ENCODE measurements at regions not wholly inside any gene's neighbourhood (a gene's known extent, or its start where the extent isn't known, plus 50 kb on each side); places are given as distances from the start of the nearest gene placed in this dataset.

DNA sequence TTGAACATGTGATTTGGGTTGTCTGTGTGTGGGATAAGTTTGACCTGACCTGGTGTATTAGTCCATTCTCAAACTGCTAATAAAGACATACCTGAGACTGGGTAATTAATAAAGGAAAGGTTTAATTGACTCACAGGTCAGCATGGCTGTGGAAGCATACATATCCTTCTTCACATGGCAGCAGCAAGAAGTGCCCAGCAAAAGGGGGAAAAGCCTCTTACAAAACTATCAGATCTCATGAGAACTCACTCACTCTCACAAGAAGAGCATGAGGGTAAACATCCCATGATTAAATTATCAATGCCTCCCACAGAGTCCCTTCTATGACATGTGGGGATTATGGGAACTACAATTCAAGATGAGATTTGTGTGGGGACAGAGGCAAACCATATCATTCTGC is 94.0 kb upstream of the PPM1H start:
- TF ChIP-seq, protein P1, sequence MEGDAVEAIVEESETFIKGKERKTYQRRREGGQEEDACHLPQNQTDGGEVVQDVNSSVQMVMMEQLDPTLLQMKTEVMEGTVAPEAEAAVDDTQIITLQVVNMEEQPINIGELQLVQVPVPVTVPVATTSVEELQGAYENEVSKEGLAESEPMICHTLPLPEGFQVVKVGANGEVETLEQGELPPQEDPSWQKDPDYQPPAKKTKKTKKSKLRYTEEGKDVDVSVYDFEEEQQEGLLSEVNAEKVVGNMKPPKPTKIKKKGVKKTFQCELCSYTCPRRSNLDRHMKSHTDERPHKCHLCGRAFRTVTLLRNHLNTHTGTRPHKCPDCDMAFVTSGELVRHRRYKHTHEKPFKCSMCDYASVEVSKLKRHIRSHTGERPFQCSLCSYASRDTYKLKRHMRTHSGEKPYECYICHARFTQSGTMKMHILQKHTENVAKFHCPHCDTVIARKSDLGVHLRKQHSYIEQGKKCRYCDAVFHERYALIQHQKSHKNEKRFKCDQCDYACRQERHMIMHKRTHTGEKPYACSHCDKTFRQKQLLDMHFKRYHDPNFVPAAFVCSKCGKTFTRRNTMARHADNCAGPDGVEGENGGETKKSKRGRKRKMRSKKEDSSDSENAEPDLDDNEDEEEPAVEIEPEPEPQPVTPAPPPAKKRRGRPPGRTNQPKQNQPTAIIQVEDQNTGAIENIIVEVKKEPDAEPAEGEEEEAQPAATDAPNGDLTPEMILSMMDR (conservative IDR thresholded peaks at IDR 0.05 in 1 of 2, IDR thresholded peaks at IDR 0.05 in 1 of 2; ENCODE audit: low read depth in 1 of 2, low read length in 2 of 2) = no peak
- no peak for TF ChIP-seq EZH2 (IDR thresholded peaks at IDR 0.05; ENCODE audit: low read length, missing control alignments)
- no peaks in the 10 kb centered on the region for H3K27me3 ChIP-seq (ENCODE audit: control insufficient read depth, insufficient read depth, low read length)
- H3K27ac ChIP-seq (ENCODE audit: insufficient read depth, low read length) = no peak overlapping the region
- no peaks in the 10 kb centered on the region for H3K9me3 ChIP-seq (ENCODE audit: control insufficient read depth, insufficient read depth, low read depth, low read length)
- H2AFZ ChIP-seq (ENCODE audit: low read length) = no peak overlapping the region
- no peak for DNase-seq (ENCODE audit: low read depth in 2 of 2)
- no peaks in the 10 kb centered on the region for H3K4me1 ChIP-seq (ENCODE audit: control insufficient read depth, extremely low read depth, insufficient read depth, low read length)
- H3K36me3 ChIP-seq (ENCODE audit: control insufficient read depth, insufficient read depth, low read length) = no peaks in the 10 kb centered on the region
- no peak overlapping the region for H3K9ac ChIP-seq (ENCODE audit: insufficient read depth, low read length)
- H3K4me2 ChIP-seq (ENCODE audit: extremely low read depth, insufficient read depth, low read length) = no peak overlapping the region
- no peaks in the 10 kb centered on the region for H4K20me1 ChIP-seq (ENCODE audit: control insufficient read depth, extremely low read depth, insufficient read depth, low read length)
- H3K79me2 ChIP-seq (ENCODE audit: control insufficient read depth, insufficient read depth, low read length) = no peaks in the 10 kb centered on the region
- no peak overlapping the region for H3K4me3 ChIP-seq (replicated peaks in 1 of 4; ENCODE audit: control extremely low read depth in 1 of 4, insufficient read depth in 1 of 4, low read depth in 3 of 4, low read length in 4 of 4)

DNA sequence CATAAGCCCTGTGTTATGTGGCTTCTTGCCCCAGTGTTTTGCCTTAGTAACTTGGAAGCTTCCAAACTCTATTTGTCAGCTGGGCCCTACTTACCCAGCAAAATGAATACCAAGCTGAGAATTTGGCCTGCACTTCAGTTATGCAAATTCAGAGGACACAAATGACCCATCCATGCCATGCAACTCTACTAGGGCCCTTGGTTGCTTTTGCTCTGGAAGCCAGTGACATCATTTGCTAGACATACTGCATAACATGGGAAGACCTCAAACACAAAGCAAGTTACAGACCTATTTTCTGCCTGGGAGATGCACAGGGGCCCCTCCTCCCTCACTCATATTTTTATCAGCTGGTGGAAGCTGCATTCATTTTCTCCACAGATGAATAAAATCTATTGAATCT is 90.2 kb upstream of the PPM1H start:
- H3K9me3 ChIP-seq (ENCODE audit: control insufficient read depth, insufficient read depth, low read depth, low read length) = no peaks in the 10 kb centered on the region
- DNase-seq (ENCODE audit: low read depth in 2 of 2) = no peak
- H3K27ac ChIP-seq (ENCODE audit: insufficient read depth, low read length) = no peak overlapping the region
- H3K9ac ChIP-seq (ENCODE audit: insufficient read depth, low read length) = no peak overlapping the region
- H3K4me3 ChIP-seq (replicated peaks in 1 of 4; ENCODE audit: control extremely low read depth in 1 of 4, insufficient read depth in 1 of 4, low read depth in 3 of 4, low read length in 4 of 4) = no peak overlapping the region
- no peaks in the 10 kb centered on the region for H3K79me2 ChIP-seq (ENCODE audit: control insufficient read depth, insufficient read depth, low read length)
- H2AFZ ChIP-seq (ENCODE audit: low read length) = no peak overlapping the region
- no peaks in the 10 kb centered on the region for H4K20me1 ChIP-seq (ENCODE audit: control insufficient read depth, extremely low read depth, insufficient read depth, low read length)
- no peak overlapping the region for H3K4me2 ChIP-seq (ENCODE audit: extremely low read depth, insufficient read depth, low read length)
- no peaks in the 10 kb centered on the region for H3K4me1 ChIP-seq (ENCODE audit: control insufficient read depth, extremely low read depth, insufficient read depth, low read length)
- H3K36me3 ChIP-seq (ENCODE audit: control insufficient read depth, insufficient read depth, low read length) = no peaks in the 10 kb centered on the region
- H3K27me3 ChIP-seq (ENCODE audit: control insufficient read depth, insufficient read depth, low read length) = no peaks in the 10 kb centered on the region
- no peak for TF ChIP-seq EZH2 (IDR thresholded peaks at IDR 0.05; ENCODE audit: low read length, missing control alignments)
- TF ChIP-seq, protein P1 (conservative IDR thresholded peaks at IDR 0.05 in 1 of 2, IDR thresholded peaks at IDR 0.05 in 1 of 2; ENCODE audit: low read depth in 1 of 2, low read length in 2 of 2) = no peak

DNA sequence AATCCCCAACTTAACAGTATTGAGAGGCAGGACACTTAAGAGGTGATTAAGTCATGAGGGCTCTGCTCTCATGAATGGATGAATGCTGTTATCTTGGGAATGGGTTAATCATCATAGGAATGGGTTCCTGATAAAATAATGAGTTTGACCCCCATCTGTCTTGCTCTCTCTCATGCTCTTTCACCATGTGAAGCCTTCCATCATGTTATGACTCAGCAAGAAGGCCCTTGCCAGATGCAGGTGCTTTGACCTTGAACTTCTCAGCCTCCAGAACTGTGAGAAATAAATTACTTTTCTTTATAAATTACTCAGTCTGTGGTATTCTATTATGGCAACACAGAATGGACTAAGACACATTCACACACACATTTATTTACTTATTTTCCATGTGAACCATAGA is 89.0 kb upstream of the PPM1H start:
- Histone ChIP-seq H3K9me3 (ENCODE audit: control insufficient read depth, insufficient read depth, low read depth, low read length) (no peaks in the 10 kb centered on the region), H2AFZ (ENCODE audit: low read length) (no peak overlapping the region), H3K9ac (ENCODE audit: insufficient read depth, low read length) (no peak overlapping the region), H3K27me3 (ENCODE audit: control insufficient read depth, insufficient read depth, low read length) (no peaks in the 10 kb centered on the region), H3K27ac (ENCODE audit: insufficient read depth, low read length) (no peak overlapping the region), H3K4me1 (ENCODE audit: control insufficient read depth, extremely low read depth, insufficient read depth, low read length) (no peaks in the 10 kb centered on the region), H3K4me2 (ENCODE audit: extremely low read depth, insufficient read depth, low read length) (no peak overlapping the region), H3K4me3 (replicated peaks in 1 of 4; ENCODE audit: control extremely low read depth in 1 of 4, insufficient read depth in 1 of 4, low read depth in 3 of 4, low read length in 4 of 4) (no peak overlapping the region), H3K79me2 (ENCODE audit: control insufficient read depth, insufficient read depth, low read length) (no peaks in the 10 kb centered on the region), H4K20me1 (ENCODE audit: control insufficient read depth, extremely low read depth, insufficient read depth, low read length) (no peaks in the 10 kb centered on the region), H3K36me3 (ENCODE audit: control insufficient read depth, insufficient read depth, low read length) (no peaks in the 10 kb centered on the region)
- TF ChIP-seq, protein P1 (conservative IDR thresholded peaks at IDR 0.05 in 1 of 2, IDR thresholded peaks at IDR 0.05 in 1 of 2; ENCODE audit: low read depth in 1 of 2, low read length in 2 of 2) = no peak
- no peak for TF ChIP-seq EZH2 (IDR thresholded peaks at IDR 0.05; ENCODE audit: low read length, missing control alignments)
- DNase-seq (ENCODE audit: low read depth in 2 of 2) = no peak

All from fibroblast of lung (primary cell).